Endothelial cell of umbilical vein (primary cell): ENCODE measurements at regions not wholly inside any gene's neighbourhood (a gene's known extent, or its start where the extent isn't known, plus 50 kb on each side); places are given as distances from the start of the nearest gene placed in this dataset.

Experiments
- BruUV-seq: library from RNA; stranded (reverse); fragments of 400-500 nt; replicated peaks from 2 replicates; lab custom pipeline; 2021; lab: Mats Ljungman, UMichigan
- CTCF ChIA-PET: fragments of 300-600, 350-600 bp; sonication (Branson Sonifier 250); formaldehyde crosslinking; loops from one replicate; lab custom pipeline; 2021; ENCODE audit warnings: antibody characterized with exemption, inconsistent platforms; lab: Charles Lee
- POLR2A ChIA-PET: fragments of 300-600, 350-600 bp; sonication (Branson Sonifier 250); formaldehyde crosslinking; loops from one replicate; lab custom pipeline; 2021; ENCODE audit warnings: antibody characterized with exemption, inconsistent platforms; lab: Charles Lee
- DNase-seq: peaks from one replicate; pipeline ENCODE4 v3.0.0-alpha.2; 2011; ENCODE audit warnings: low read depth, low spot score
- FAIRE-seq: peaks from 2 replicates; lab custom pipeline; 2011; peaks lifted over from hg19 to GRCh38; lab: Jason Lieb, UNC
- H2AFZ ChIP-seq: 2 replicates; pipeline ENCODE4 v1.6.0; 2012; ENCODE audit warnings: low read depth, low read length, control low read depth, inconsistent platforms
- H3K27ac ChIP-seq: 2 replicates; pipeline ENCODE4 v1.5.1; 2011; ENCODE audit warnings: low read depth, mild to moderate bottlenecking, control low read depth, low read length, moderate library complexity; ENCODE audit not compliant: insufficient read depth
- H3K27me3 ChIP-seq, 2 experiments: 2 replicates each; pipeline versions ENCODE4 v1.6.0 to v1.6.1; 2011; ENCODE audit warnings: low read length in 2 of 2, mixed read lengths in 1 of 2; ENCODE audit not compliant: control insufficient read depth in 2 of 2, insufficient read depth in 2 of 2
- H3K36me3 ChIP-seq, 2 experiments: 2 replicates in 1 of 2; 3 replicates in 1 of 2; pipeline ENCODE4 v1.5.1; 2011; ENCODE audit warnings: low read length in 2 of 2, mild to moderate bottlenecking in 1 of 2, moderate library complexity in 1 of 2; ENCODE audit not compliant: control insufficient read depth in 2 of 2, insufficient read depth in 2 of 2; ENCODE audit errors: extremely low read depth in 1 of 2
- H3K4me1 ChIP-seq: 3 replicates; pipeline ENCODE4 v1.5.1; 2011; ENCODE audit warnings: mild to moderate bottlenecking, low read length; ENCODE audit not compliant: control insufficient read depth, insufficient read depth; ENCODE audit errors: extremely low read depth
- H3K4me2 ChIP-seq: 2 replicates; pipeline ENCODE4 v1.6.1; 2011; ENCODE audit warnings: low read length, control low read depth, mixed read lengths; ENCODE audit not compliant: insufficient read depth
- H3K4me3 ChIP-seq, 3 experiments: fragments of 200-600 bp in 1 of 3; sonication (generic), shearing (Covaris generic) in 1 of 3; replicated peaks in 1 of 3; 2 replicates each; pipeline ENCODE4 v1.5.1; 2011 to 2016; ENCODE audit warnings: control low read depth in 3 of 3, low read length in 3 of 3, mild to moderate bottlenecking in 2 of 3, inconsistent platforms in 1 of 3, low read depth in 1 of 3, moderate library complexity in 1 of 3; ENCODE audit not compliant: insufficient read depth in 1 of 3
- H3K79me2 ChIP-seq: 2 replicates; pipeline ENCODE4 v1.6.0; 2012; ENCODE audit warnings: low read length, inconsistent platforms; ENCODE audit not compliant: control insufficient read depth, insufficient read depth
- H3K9ac ChIP-seq: replicated peaks from 2 replicates; pipeline ENCODE3; 2011; ENCODE audit warnings: low read length, control low read depth; ENCODE audit not compliant: insufficient read depth; ENCODE audit errors: extremely low read depth
- H3K9me1 ChIP-seq: replicated peaks from 3 replicates; pipeline ENCODE4 v1.6.0; 2011; ENCODE audit warnings: mild to moderate bottlenecking, low read length; ENCODE audit not compliant: control insufficient read depth, insufficient read depth; ENCODE audit errors: extremely low read depth
- H3K9me3 ChIP-seq: replicated peaks from 2 replicates; pipeline ENCODE4 v1.5.1; 2012; ENCODE audit warnings: low read length, inconsistent platforms; ENCODE audit not compliant: control insufficient read depth, insufficient read depth
- H4K20me1 ChIP-seq: replicated peaks from 2 replicates; pipeline ENCODE3; 2011; ENCODE audit warnings: mild to moderate bottlenecking, low read length; ENCODE audit not compliant: control insufficient read depth, insufficient read depth; ENCODE audit errors: extremely low read depth
- EZH2 ChIP-seq: IDR thresholded peaks from 2 replicates; pipeline ENCODE4 v1.6.1; 2012; ENCODE audit warnings: borderline replicate concordance, low read depth, mild to moderate bottlenecking, moderate library complexity, low read length, inconsistent platforms; ENCODE audit not compliant: severe bottlenecking
- FOS ChIP-seq: IDR thresholded peaks from 2 replicates; pipeline ENCODE4 v1.6.1; 2011; ENCODE audit warnings: mild to moderate bottlenecking, low read length, moderate library complexity, borderline replicate concordance; ENCODE audit not compliant: insufficient read depth
- GATA2 ChIP-seq: IDR thresholded peaks from 2 replicates; pipeline ENCODE4 v1.7.0; 2011; ENCODE audit warnings: low read depth, mild to moderate bottlenecking, moderate library complexity, mixed read lengths, low read length; ENCODE audit not compliant: insufficient read length, insufficient read depth
- JUN ChIP-seq: IDR thresholded peaks from 2 replicates; pipeline ENCODE4 v1.6.1; 2011; ENCODE audit warnings: borderline replicate concordance, low read depth; ENCODE audit not compliant: insufficient read length, insufficient read depth
- MYC ChIP-seq: IDR thresholded peaks from one replicate; pipeline ENCODE4 v1.6.1; 2011; ENCODE audit warnings: mild to moderate bottlenecking, low read depth, low read length
- POLR2A ChIP-seq: IDR thresholded peaks from 2 replicates; pipeline ENCODE4 v1.6.1; 2012; ENCODE audit warnings: low read depth, mild to moderate bottlenecking, control low read depth, low read length
- POLR2AphosphoS5 ChIP-seq: IDR thresholded peaks from 2 replicates; pipeline ENCODE4 v1.6.1; 2012; ENCODE audit warnings: low read depth, mild to moderate bottlenecking, control low read depth, low read length, moderate library complexity; ENCODE audit not compliant: insufficient read depth
- dilution Hi-C: fragments of 300-500 bp; cut with MboI; formaldehyde crosslinking; loops from one replicate; pipeline ENCODE4 v1.15.0; 2019; ENCODE audit warnings: low sequenced_read_pairs; ENCODE audit not compliant: extremely low pct_ligation_motif_present
- intact Hi-C: fragments of 100-400 bp; cut with micrococcal nuclease; formaldehyde crosslinking; loops from one replicate; pipeline ENCODE4 v1.10.0; 2022
- TF ChIP-seq, protein P1 (sequence below), 2 donors: IDR thresholded peaks; 1 replicate in 1 of 2; 2 replicates in 1 of 2; pipeline ENCODE4 v1.5.1; 2011; ENCODE audit warnings: low read length in 2 of 2, mild to moderate bottlenecking in 2 of 2, moderate library complexity in 2 of 2, control low read depth in 1 of 2, inconsistent platforms in 1 of 2, low read depth in 1 of 2; ENCODE audit not compliant: insufficient read depth in 1 of 2; ENCODE audit errors: extremely low read depth in 1 of 2
- TF ChIP-seq, protein P2 (sequence below): IDR thresholded peaks from 2 replicates; pipeline ENCODE4 v1.6.1; 2011; ENCODE audit not compliant: insufficient read depth, insufficient read length

DNA sequence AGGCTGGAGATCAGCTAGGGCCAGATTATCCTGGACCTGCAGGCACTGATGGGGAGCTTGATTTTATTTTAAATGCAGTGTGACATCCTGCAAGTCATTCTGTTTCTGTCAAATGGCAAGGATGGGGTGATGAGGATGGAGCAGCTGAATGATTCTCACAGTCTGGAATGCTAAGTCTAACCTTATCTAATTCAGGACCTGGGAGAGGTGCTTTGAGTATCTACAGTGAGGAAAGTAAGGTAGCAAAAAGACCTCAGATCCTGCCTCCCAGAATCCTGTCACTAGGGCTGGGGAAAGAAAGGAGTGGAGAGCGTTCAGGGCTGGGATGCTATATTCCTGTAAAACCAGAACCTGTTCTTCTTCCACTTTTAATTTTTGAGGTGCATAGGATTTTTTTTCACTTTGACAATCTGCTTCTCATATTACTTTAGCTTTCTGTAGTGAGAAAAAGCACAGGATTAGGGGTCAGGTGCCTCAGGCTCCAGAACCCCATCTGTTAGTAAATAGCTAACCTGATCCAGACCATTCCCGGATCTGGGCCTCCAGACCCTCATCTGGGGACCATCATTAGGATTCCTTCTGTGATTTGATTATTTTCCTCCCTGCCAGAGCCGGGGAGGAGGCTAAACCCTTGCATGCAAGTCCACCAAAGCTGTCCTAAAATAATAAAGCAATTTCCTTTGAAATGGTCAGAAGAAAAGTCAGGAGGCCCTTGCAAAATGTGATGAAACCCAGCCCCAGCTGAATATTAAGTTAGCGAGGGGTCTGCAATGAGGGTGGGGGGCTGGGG, 54.7 kb downstream of the ASCL1 start:
- Histone ChIP-seq H3K4me3 (no peak overlapping the region), H3K9me3 (no peaks in the 10 kb centered on the region), H4K20me1 (no peaks in the 10 kb centered on the region), H3K4me2 (no peak overlapping the region), H3K4me1 (no peaks in the 10 kb centered on the region), H3K27ac (no peak overlapping the region), H3K79me2 (no peaks in the 10 kb centered on the region), H2AFZ (no peak overlapping the region), H3K9me1 (no peaks in the 10 kb centered on the region), H3K36me3 (no peaks in the 10 kb centered on the region), H3K9ac (no peak overlapping the region), H3K27me3 (no peaks in the 10 kb centered on the region)
- FAIRE-seq: no peak
- ChIA-PET CTCF (no interaction called here), POLR2A (no interaction called here)
- BruUV-seq: no TSS peak
- TF ChIP-seq, protein P1, sequence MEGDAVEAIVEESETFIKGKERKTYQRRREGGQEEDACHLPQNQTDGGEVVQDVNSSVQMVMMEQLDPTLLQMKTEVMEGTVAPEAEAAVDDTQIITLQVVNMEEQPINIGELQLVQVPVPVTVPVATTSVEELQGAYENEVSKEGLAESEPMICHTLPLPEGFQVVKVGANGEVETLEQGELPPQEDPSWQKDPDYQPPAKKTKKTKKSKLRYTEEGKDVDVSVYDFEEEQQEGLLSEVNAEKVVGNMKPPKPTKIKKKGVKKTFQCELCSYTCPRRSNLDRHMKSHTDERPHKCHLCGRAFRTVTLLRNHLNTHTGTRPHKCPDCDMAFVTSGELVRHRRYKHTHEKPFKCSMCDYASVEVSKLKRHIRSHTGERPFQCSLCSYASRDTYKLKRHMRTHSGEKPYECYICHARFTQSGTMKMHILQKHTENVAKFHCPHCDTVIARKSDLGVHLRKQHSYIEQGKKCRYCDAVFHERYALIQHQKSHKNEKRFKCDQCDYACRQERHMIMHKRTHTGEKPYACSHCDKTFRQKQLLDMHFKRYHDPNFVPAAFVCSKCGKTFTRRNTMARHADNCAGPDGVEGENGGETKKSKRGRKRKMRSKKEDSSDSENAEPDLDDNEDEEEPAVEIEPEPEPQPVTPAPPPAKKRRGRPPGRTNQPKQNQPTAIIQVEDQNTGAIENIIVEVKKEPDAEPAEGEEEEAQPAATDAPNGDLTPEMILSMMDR (IDR thresholded peaks at IDR 0.05; ENCODE audit: extremely low read depth in 1 of 2, insufficient read depth in 1 of 2, low read depth in 1 of 2, low read length in 2 of 2): no peak
- no peak for TF ChIP-seq FOS
- no peak for TF ChIP-seq MYC
- TF ChIP-seq EZH2: no peak
- TF ChIP-seq POLR2A: no peak
- intact Hi-C loops: no loop called here
- dilution Hi-C loops: no loop called here
- DNase-seq: no peak

DNA sequence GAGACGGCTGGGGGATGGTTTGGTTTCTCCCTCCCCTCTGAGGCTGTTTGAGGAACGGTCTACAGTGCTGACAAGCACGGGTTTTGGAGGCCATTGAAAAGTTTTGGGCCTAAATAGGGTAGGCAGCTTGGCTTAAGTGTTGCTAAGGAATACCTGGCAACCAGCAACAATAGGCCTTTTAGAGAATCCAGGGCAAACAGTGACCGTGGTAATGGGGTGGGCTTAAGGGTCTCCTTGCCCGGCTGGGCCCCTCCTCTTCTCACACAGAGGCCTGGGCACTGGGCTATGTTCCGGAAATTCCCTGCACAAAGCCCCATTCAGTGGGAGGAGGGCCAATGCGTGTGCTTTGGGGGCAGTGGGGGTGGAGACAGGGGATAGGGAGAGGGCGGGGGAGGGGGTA, 55.4 kb downstream of the ASCL1 start:
- no TSS peak for BruUV-seq
- no peak for FAIRE-seq

More for the DNA sequence above, 55.4 kb downstream of the ASCL1 start:
- no peaks in the 10 kb centered on the region for H4K20me1 ChIP-seq
- dilution Hi-C loops: no loop called here
- H3K27me3 ChIP-seq: no peaks in the 10 kb centered on the region
- no peaks in the 10 kb centered on the region for H3K36me3 ChIP-seq
- ChIA-PET CTCF (no interaction called here), POLR2A (no interaction called here)
- no peak overlapping the region for H3K27ac ChIP-seq
- no peak overlapping the region for H3K9ac ChIP-seq
- H3K79me2 ChIP-seq: no peaks in the 10 kb centered on the region
- H3K4me3 ChIP-seq: no peak overlapping the region
- TF ChIP-seq FOS (no peak), POLR2AphosphoS5 (no peak), GATA2 (no peak), POLR2A (no peak), MYC (no peak), EZH2 (no peak), JUN (no peak)
- TF ChIP-seq, protein P2, sequence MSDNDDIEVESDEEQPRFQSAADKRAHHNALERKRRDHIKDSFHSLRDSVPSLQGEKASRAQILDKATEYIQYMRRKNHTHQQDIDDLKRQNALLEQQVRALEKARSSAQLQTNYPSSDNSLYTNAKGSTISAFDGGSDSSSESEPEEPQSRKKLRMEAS: no peak
- TF ChIP-seq, protein P1 (IDR thresholded peaks at IDR 0.05; ENCODE audit: extremely low read depth in 1 of 2, insufficient read depth in 1 of 2, low read depth in 1 of 2, low read length in 2 of 2): no peak
- H2AFZ ChIP-seq: no peak overlapping the region
- no peak for DNase-seq
- intact Hi-C loops: no loop called here
- H3K9me1 ChIP-seq: no peaks in the 10 kb centered on the region
- H3K4me2 ChIP-seq: no peak overlapping the region
- no peaks in the 10 kb centered on the region for H3K9me3 ChIP-seq
- no peaks in the 10 kb centered on the region for H3K4me1 ChIP-seq
